ENCODE measurements at regions not wholly inside any gene's neighbourhood (a gene's known extent, or its start where the extent isn't known, plus 50 kb on each side); places are given as distances from the start of the nearest gene placed in this dataset.

GRCh38 chr2:17228461-17228860 is 289.8 kb downstream of the RAD51AP2 start:
- no peaks in the 10 kb centered on the region for H3K27me3 ChIP-seq (ENCODE audit: low read length)
- no peak overlapping the region for H3K27ac ChIP-seq (ENCODE audit: low read depth, low read length)
- H3K79me2 ChIP-seq (ENCODE audit: insufficient read depth, low read length), result no peaks in the 10 kb centered on the region
- H3K36me3 ChIP-seq (ENCODE audit: low read length), result no peaks in the 10 kb centered on the region
- H3K9ac ChIP-seq (ENCODE audit: low read length), result no peak overlapping the region
- no peak for TF ChIP-seq EZH2phosphoT487 (conservative IDR thresholded peaks at IDR 0.05; ENCODE audit: low read length)
- no peak for TF ChIP-seq CTCF (IDR thresholded peaks at IDR 0.05; ENCODE audit: insufficient read depth, low read length, poor library complexity, severe bottlenecking)
- H3K4me2 ChIP-seq (ENCODE audit: low read depth, low read length, poor library complexity, severe bottlenecking), result no peak overlapping the region
- no peaks in the 10 kb centered on the region for H4K20me1 ChIP-seq (ENCODE audit: low read depth, low read length)
- H3K9me3 ChIP-seq (ENCODE audit: insufficient read depth, low read length), result no peaks in the 10 kb centered on the region
- no peaks in the 10 kb centered on the region for H3K9me2 ChIP-seq (replicated peaks; ENCODE audit: insufficient read depth, low read length)
- H3K4me3 ChIP-seq (ENCODE audit: insufficient read depth, low read length, poor library complexity, severe bottlenecking), result no peak overlapping the region
- no peaks in the 10 kb centered on the region for H3F3A ChIP-seq (ENCODE audit: insufficient read depth)
- no peak overlapping the region for H2AFZ ChIP-seq (ENCODE audit: low read depth, low read length, severe bottlenecking)

- H3K79me2 ChIP-seq (ENCODE audit: insufficient read depth, low read length), result no peaks in the 10 kb centered on the region
- H2AFZ ChIP-seq (ENCODE audit: low read depth, low read length, severe bottlenecking), result no peak overlapping the region
- no peaks in the 10 kb centered on the region for H3K27me3 ChIP-seq (ENCODE audit: low read length)
- no peak overlapping the region for H3K9ac ChIP-seq (ENCODE audit: low read length)
- no peak overlapping the region for H3K27ac ChIP-seq (ENCODE audit: low read depth, low read length)
- TF ChIP-seq CTCF (IDR thresholded peaks at IDR 0.05; ENCODE audit: insufficient read depth, low read length, poor library complexity, severe bottlenecking), result no peak
- H3K4me2 ChIP-seq (ENCODE audit: low read depth, low read length, poor library complexity, severe bottlenecking), result no peak overlapping the region
- no peak overlapping the region for H3K4me3 ChIP-seq (ENCODE audit: insufficient read depth, low read length, poor library complexity, severe bottlenecking)
- no peaks in the 10 kb centered on the region for H3K9me3 ChIP-seq (ENCODE audit: insufficient read depth, low read length)
- no peaks in the 10 kb centered on the region for H3K36me3 ChIP-seq (ENCODE audit: low read length)
- H3F3A ChIP-seq (ENCODE audit: insufficient read depth), result no peaks in the 10 kb centered on the region
- H3K9me2 ChIP-seq (replicated peaks; ENCODE audit: insufficient read depth, low read length), result no peaks in the 10 kb centered on the region
- H4K20me1 ChIP-seq (ENCODE audit: low read depth, low read length), result no peaks in the 10 kb centered on the region
Measured at GRCh38 chr2:17227856-17228255, 290.4 kb downstream of the RAD51AP2 start.

- no peaks in the 10 kb centered on the region for H3F3A ChIP-seq (ENCODE audit: insufficient read depth)
- H3K9me3 ChIP-seq (ENCODE audit: insufficient read depth, low read length), result no peaks in the 10 kb centered on the region
- H3K4me3 ChIP-seq (ENCODE audit: insufficient read depth, low read length, poor library complexity, severe bottlenecking), result no peak overlapping the region
- H2AFZ ChIP-seq (ENCODE audit: low read depth, low read length, severe bottlenecking), result no peak overlapping the region
- no peak overlapping the region for H3K27ac ChIP-seq (ENCODE audit: low read depth, low read length)
- H3K27me3 ChIP-seq (ENCODE audit: low read length), result no peaks in the 10 kb centered on the region
- TF ChIP-seq EZH2phosphoT487 (conservative IDR thresholded peaks at IDR 0.05; ENCODE audit: low read length), result no peak
- no peak for TF ChIP-seq CTCF (IDR thresholded peaks at IDR 0.05; ENCODE audit: insufficient read depth, low read length, poor library complexity, severe bottlenecking)
- H3K9me2 ChIP-seq (replicated peaks; ENCODE audit: insufficient read depth, low read length), result no peaks in the 10 kb centered on the region
- no peaks in the 10 kb centered on the region for H3K79me2 ChIP-seq (ENCODE audit: insufficient read depth, low read length)
- no peaks in the 10 kb centered on the region for H3K36me3 ChIP-seq (ENCODE audit: low read length)
- H3K9ac ChIP-seq (ENCODE audit: low read length), result no peak overlapping the region
- H3K4me2 ChIP-seq (ENCODE audit: low read depth, low read length, poor library complexity, severe bottlenecking), result no peak overlapping the region
- no peaks in the 10 kb centered on the region for H4K20me1 ChIP-seq (ENCODE audit: low read depth, low read length)
Measured at GRCh38 chr2:17226941-17227490, 291.2 kb downstream of the RAD51AP2 start.

Data from SU-DHL-6 (cell line).